HG03064 (cell line): ENCODE measurements at regions not wholly inside any gene's neighbourhood (a gene's known extent, or its start where the extent isn't known, plus 50 kb on each side); places are given as distances from the start of the nearest gene placed in this dataset.

Experiments
- ATAC-seq: cut with Tn5 transposase; IDR thresholded peaks from one replicate; pipeline ENCODE4 v1.9.1; 2021; ENCODE audit warnings: low read depth; ENCODE audit not compliant: unreplicated experiment

DNA sequence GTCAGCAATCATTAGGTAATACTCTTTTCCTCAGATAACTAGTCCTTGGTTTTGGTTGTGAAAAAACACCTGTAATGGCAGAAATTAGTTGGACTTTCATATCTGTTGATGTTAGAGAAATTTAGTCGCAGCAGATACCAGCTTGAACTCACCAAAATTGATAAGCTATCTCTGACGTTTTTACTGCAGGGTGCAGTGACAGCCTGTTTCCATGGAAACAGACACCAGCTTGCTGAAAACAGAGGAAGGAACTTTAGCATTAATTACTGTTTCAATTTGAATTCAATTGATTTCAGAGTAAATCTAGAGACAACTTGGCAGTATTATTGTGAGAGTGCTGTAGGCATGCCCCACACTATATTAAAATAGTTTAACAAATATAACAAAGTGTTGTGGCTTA is 246.5 kb downstream of the PPP1R2C start:
- no peak for ATAC-seq

DNA sequence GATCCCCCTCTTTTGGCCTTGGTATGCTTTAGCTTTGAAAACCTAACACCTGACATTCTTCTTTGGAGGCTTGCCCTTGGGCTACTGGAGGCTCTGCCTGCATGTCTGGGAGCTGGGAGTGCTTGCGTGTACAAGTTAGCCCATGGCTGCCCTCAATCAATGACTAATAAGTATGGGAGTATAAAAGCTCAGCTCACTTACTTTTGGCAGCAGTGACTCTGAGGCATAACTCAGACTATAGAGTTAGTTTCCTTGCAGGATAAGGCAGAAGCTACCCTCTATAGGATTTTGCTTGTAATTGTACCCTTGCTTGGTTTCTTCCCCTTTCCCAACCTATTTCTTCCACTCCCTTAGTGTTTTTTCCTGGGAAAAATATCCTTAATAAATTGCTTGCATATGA is 247.9 kb downstream of the PPP1R2C start:
- ATAC-seq: no peak

DNA sequence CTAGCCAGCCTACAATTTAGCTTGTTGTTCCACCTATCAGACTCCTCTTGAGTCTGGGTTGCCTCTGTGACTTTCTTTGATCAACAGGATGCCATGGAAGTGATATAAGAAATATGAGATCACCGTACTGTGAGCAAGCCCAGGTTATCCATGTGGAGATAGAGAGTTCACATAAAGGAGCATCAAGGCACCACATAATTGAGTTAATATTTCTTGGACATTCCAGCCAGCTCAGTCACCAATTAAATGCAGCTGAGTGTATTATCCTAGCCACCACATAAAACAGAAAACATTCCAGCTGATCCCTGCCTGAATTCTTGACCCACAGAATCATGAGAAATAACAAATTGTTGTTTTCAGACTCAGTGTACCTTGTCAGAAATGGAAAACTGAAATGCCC is 253.6 kb downstream of the PPP1R2C start:
- ATAC-seq: no peak

DNA sequence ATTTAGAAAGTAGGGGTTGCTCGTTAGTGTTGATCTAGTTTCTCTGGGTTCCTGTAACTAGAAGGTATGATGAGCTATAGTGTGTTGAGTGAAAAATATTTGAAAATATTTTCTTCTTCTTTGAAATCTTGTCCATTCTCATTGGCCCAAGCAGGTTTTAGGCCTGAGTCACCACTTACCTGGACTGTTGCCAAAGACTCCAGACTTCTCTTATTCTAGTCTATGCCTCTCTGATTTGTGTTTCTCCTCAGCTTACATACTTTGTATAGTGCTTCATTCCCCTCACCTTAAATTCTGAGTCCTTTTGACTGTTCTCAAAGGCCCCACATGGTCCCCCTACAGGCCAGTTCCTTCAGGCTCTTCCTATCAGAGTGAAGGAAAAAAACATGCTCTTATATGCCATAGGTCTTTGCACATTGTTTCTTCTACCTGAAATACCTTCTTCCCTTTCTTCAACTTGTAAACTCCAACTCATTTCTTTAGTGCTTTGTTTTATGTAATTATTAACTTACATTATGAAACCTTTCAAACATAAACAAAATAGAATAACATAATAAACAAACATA is 258.2 kb downstream of the PPP1R2C start:
- no peak for ATAC-seq

DNA sequence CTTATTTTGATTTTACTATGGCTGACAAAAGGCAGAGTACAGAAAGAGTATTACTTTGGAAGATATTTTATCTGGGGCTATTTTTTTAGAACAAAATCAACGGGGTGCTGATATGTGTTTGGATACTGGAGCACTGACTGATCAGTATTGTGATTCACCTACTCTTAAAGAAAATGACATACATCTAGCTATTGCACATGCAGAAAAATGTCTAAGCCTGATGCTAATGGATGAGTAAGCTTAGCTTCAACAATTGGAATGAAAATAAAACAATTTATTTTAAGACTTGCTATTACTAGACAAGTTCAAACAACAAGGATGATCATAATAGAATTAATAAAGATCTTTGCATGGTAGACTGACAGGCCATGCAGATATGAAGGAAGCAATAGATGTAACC is 262.0 kb downstream of the PPP1R2C start:
- no peak for ATAC-seq

DNA sequence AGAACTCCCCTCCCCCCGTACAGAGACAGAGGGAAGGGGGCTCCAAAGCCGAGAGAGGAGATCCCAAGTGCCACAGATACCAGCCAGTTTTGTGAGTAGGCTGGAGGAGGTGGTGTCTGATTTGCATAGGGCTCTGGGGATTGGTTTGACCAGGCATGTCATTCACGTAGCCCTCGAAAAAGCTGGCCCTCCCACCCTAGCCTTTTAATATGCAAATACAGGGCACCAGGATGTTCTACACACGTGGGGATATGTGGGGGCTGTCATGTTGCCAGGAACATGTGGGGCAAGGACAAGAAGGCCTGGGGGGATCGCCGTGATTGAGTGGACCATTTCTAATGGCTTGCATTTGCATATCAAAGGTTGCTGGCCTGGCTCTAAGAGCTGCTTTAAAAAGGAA is 272.9 kb downstream of the PPP1R2C start:
- no peak for ATAC-seq

DNA sequence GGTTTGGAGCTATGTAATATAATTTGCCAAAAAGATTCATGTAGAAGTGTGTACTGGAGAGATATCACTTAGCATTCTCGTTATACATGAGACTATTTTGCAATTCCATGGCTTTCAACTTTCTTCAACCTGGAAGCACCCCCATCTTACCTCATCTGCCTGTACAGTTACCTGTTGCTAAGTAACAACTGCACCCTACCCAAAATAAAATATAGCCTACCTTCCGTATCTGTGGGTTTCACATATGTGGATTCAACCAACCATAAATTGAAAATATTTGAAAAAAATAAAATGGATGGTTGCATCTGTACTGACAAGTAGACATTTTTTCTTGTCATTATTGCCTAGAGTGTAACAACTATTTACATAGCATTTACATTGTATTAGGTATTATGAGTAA is 278.3 kb downstream of the PPP1R2C start:
- no peak for ATAC-seq

DNA sequence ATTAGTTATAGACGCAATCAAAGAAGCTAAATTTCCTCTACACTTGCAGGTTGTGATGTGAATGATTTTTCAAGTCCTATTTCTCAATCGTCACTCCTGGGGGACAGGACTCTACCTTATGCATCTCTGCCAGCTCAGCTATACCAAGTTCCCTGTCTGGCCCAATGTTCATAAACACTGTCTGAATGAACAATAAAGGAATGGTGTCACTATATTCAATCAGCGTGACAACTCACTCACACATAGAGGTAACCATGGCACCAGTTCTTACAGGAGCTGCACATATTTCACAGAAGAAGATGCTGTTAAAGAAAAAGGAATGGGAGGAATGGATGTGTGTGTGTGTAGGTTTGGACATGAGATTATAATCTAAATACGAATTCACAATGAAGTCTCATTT is 280.6 kb downstream of the PPP1R2C start:
- no peak for ATAC-seq

DNA sequence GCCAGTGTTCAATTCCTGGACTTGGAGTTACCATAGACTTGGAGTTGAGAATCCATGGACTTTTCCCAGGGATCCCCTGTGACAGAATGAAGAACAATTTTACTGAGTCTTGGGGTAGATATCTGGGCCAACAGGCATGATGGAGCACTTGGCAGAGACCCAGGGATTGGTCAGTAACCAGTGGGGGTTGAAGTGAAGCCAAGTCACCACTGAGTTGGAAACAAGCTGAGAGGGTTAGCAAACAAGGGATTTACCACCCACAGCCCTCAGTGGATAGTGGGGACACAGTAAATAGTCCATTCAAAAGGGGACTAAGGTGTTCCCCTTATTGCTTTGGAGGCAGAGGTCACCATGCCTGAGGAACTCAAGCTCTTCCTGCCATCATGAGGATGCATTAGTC is 281.7 kb downstream of the PPP1R2C start:
- ATAC-seq: no peak

DNA sequence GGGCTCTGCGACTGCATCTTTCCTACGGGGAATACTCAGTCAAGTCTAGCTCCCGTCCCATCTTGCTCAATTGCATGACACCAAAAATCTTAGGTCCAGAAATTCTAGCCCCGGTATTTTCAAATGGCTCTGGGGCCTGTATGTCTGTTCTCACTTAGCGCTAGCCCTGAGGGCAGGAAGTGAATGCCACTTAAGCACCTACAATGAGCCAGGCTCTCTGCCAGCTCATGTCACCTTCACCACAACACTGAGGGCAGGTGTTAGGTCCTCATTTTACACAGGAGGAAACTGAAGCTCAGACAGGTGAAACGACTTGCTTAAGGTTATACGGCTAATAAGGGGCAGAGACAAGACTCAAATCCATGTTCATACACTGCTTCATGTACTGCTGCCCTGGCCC is 282.8 kb downstream of the PPP1R2C start:
- ATAC-seq: no peak

DNA sequence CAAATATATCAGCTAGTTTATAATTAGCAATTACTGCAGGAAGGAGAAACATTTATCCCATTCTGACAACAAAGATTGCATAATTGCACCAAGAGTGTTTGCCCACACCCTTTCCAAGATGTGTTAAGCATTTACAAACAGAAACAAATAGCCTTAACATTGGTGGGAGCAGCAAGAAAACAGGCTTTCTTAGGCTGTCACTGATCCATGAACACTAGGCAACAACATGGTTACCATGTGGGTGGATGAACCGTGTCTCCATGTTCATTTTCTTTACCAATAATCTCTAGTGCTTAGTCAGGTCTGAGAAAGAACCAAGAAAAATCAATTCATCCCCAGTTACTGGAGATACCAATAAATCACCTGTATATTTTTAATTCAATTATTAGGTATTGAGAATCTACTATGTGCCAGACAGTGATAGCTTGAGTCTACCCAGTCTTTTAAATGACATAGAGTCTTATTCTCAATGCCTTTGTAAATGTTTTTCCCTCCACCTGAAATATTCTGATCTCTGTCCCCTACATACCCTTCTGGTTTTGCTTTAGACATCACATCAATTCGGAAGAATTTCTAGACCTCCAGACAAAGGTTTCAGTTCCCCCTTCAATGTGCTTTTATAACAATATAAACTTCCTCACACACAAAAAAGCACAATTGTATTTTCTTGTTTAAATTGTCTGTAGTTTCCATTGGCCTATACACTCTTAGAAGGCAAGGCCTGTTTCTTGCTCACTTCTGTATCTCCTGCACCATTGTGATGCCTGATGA is 286.6 kb downstream of the PPP1R2C start:
- ATAC-seq: no peak

DNA sequence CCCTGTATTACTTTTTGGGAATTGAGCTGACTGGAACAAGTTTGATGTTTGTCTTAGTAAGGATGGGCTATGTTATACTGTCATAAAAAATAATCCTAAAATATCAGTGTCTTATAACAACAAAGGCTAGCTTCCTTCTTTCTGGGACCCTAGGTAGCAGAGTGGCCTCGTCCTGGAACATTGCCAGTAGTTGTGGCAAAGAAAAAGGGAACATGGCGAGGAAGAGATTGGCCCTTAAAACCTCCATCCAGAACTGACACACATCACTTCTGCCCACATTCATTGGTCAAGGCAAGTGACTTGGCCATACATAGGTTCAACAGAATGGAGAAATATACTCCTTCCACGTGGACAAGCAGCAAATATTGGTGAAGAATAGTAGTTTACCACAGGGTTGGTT is 287.9 kb downstream of the PPP1R2C start:
- no peak for ATAC-seq

DNA sequence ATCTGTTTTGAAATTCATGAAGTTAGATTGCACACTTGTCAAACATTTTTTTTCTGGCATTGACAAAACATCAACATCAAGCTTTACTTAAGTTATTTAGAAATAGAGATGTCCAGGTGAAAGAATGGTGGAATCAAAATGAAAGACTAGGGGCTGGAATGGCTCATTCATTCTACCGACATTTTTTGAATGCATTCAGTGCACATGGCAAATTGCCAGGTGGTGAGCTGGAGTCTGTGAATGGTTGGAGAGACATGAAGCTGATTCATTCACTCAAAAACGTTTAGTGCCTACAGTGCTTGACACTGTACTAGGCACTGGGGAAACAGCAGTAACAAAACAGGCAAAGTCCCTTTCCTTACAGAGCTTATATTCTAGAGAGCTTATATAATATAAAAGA is 292.4 kb downstream of the PPP1R2C start:
- no peak for ATAC-seq

DNA sequence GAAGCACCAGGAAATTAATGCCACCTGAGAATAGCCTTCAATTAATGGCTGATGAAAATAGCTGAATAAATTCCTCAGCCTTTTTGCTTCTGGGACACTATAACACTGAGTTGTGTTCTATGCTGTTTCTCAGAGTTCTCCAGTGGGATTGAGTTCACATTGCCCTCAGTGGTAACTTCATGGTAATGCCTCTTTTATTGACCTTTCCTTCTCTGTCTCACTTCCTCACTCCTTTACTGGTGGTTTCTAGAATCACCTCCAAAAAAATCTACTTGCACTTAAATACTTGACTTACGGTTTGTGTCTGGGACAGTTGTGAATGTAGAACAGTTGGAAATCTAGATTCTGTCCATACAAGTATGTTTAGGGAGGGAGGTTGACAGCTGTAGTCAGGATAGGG is 293.7 kb downstream of the PPP1R2C start:
- ATAC-seq: no peak

DNA sequence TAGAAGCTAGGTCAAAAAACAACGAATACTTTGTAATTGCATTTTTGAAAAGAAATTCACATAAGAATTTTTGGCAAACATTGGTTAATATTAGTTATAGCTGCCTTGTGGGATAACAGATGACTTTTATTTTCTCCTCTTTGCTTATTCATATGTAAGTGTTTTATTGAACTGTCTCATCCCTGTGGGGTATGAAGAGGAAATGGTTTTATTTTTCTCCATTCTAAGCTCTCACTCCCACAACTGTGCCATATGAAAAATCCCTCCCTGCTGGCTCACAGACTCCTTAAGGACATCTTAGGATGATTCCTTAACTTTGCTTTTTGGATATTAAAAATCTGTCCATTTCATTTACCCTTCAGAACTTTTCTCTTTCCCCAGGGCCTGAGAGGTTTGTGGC is 300.6 kb downstream of the PPP1R2C start:
- no peak for ATAC-seq

DNA sequence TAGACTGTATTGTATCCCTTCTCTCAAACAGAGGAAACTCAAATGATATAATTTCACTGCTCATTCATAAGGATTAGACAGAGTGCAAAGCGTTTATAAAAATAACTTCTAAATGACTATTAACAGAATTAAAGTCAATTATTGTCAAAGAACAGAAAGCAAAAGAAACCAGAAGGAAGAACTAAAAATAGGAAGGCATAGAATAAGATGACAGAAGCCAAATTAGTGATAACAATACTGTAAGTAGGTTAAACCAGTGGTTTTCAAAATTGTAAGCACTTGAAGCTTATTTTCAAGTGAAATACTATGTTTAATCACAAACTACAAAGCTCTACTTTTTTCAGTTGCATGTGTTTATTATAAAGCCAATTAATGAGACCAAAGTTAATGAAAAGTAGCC is 305.2 kb downstream of the PPP1R2C start:
- no peak for ATAC-seq

DNA sequence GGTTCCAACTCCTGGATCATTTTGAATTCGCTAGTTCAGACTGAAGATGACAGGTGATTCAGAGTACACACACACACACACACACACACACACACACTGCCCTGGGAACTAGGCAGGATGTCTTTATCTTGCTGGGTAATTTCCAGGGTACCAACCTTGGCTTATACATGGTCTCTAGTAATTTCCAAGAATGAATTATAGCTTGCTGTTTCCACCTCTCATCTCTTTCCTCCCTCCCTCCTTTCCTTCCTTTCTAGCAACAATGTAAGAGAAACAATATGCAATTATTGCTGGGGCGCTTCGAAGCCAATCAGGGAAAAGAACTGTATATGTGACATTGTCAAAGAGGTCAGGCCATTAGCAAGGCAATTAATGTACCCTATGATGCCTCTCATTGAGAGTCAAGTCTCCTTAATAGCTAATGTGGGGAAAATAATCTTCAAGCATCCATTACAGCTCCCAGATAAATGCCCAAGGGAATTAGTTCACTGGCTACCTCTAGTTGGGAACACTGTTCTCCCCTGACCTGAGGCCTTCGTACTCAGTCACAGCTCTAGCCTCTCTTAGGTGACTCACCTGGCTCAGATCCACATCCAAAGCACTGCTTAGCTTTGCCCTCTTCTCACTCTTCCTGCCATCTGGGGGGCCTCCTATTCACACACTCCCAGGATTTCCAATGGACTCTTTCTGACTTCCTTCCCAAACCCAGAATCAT is 311.5 kb downstream of the PPP1R2C start:
- no peak for ATAC-seq

DNA sequence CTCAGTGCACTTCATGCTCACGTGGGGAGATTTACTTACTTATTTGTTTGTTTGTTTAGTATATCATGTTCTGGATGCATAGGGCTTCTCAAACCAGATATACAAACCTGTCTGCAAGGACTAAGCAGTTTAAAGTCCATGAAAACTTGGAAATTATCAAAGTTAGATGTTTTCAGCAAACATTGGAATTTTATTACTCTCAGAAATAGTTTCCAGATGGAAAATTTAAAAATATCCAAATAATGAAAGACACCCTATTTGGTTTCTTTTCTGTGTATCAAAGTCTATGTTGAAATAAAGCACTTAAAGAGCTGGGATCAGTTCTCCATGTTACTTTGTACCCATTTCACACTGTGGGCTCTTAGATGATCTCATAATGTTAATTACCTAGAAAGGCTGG is 312.1 kb downstream of the PPP1R2C start:
- no peak for ATAC-seq

DNA sequence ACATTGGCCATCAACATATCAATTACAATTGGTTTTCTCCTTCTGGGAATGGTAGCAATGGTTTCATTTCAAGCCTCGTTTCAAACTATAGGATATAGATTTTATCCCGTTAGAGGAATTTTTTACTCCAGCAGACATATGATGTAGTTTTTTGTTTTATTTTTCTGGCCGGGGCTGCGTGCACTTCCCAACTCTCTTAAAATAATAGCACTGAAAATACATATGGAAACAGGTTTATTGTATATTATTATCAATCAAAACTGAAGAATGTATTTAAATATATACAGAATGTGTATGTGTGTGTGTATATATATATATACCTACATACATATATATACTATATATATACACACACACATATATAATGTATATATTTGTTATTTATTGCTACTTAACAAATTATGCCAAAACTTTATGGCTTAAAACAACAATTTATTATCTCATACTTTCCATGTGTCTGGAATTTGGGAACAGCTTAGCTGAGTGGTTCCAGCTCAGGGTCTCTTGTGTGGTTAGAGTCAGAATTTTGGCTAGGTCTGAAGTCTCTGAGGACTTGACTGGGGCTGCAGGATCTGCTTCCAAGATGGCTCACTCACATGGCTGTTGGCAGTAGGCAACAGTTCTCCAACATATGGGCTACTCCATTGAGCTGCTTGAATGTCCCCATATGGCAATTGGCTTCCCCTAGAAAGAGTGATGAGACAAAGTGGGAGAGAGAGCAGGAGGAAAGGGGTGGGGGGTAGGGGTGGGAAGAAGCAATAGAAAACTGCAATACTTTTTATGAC is 314.1 kb downstream of the PPP1R2C start:
- no peak for ATAC-seq

DNA sequence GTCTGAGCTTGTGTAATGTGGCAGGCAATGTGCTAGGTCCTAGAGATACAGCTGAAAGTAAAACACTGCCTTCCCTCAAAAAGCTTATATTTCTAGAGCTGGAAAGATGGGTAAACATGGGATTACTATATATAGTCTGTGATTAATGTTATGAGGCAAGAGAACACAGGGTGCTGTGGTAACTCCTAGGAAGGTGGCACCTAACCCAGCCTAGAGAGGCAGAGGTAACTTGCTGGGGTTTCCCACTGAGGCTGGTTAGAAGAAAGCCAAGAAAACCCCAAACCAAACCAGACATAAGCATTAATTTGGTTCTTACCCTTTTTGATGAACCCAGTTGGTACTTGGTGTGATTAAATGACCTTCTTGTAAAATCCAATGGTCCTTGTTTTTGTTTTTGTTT is 315.0 kb downstream of the PPP1R2C start:
- ATAC-seq: no peak

DNA sequence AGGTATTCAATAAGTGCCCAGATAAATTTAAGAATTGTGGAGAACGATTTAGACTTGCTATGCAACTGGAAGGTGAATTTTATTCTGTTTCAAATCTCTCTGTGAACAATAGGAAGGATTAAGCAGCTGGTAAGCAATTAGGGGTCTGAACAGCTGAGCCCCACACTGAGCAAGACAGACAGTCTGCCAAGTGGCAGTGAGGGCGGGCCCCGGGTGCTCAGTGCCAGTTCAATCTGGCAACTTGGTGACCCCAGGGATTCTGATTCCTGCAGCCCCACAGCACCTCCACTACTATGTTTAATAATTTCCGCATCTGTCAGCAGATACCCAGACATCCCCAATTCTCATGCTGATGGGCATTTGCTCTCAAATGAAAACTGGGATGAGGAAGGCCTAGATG is 317.3 kb downstream of the PPP1R2C start:
- ATAC-seq: no peak
